ENCODE measurements at regions not wholly inside any gene's neighbourhood (a gene's known extent, or its start where the extent isn't known, plus 50 kb on each side); places are given as distances from the start of the nearest gene placed in this dataset.

DNA sequence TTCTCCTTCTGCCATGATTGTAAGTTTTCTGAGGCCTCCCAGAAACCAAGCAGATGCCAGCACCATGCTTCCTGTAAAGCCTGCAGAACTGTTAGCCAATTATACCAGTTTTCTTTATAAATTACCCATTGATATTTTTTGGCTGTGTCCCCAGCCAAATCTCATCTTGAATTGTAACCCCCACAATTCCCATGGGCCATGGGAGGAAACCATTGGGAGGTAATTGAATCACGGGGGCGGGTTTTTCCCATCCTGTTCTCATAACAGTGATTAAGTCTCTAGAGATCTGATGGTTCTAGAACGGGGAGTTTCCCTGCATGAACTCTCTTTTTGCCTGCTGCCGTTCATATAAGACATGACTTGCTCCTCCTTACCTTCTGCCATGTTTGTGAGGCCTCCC is 788.5 kb downstream of the C6orf118 start:
- Histone ChIP-seq H3K36me3 (ENCODE audit: low read length) (no peaks in the 10 kb centered on the region), H3K4me3 (ENCODE audit: insufficient read depth, low read length, poor library complexity, severe bottlenecking) (no peak overlapping the region), H3K9ac (ENCODE audit: low read length) (no peak overlapping the region), H3K4me2 (ENCODE audit: low read depth, low read length, poor library complexity, severe bottlenecking) (no peak overlapping the region), H3F3A (ENCODE audit: insufficient read depth) (no peaks in the 10 kb centered on the region), H3K79me2 (ENCODE audit: insufficient read depth, low read length) (no peaks in the 10 kb centered on the region), H4K20me1 (ENCODE audit: low read depth, low read length) (no peaks in the 10 kb centered on the region), H3K9me3 (ENCODE audit: insufficient read depth, low read length) (no peaks in the 10 kb centered on the region), H2AFZ (ENCODE audit: low read depth, low read length, severe bottlenecking) (no peak overlapping the region), H3K9me2 (replicated peaks; ENCODE audit: insufficient read depth, low read length) (no peaks in the 10 kb centered on the region), H3K27me3 (ENCODE audit: low read length) (no peaks in the 10 kb centered on the region), H3K27ac (ENCODE audit: low read depth, low read length) (no peak overlapping the region)
- no peak for TF ChIP-seq CTCF (IDR thresholded peaks at IDR 0.05; ENCODE audit: insufficient read depth, low read length, poor library complexity, severe bottlenecking)
- TF ChIP-seq EZH2phosphoT487 (conservative IDR thresholded peaks at IDR 0.05; ENCODE audit: low read length) = no peak

DNA sequence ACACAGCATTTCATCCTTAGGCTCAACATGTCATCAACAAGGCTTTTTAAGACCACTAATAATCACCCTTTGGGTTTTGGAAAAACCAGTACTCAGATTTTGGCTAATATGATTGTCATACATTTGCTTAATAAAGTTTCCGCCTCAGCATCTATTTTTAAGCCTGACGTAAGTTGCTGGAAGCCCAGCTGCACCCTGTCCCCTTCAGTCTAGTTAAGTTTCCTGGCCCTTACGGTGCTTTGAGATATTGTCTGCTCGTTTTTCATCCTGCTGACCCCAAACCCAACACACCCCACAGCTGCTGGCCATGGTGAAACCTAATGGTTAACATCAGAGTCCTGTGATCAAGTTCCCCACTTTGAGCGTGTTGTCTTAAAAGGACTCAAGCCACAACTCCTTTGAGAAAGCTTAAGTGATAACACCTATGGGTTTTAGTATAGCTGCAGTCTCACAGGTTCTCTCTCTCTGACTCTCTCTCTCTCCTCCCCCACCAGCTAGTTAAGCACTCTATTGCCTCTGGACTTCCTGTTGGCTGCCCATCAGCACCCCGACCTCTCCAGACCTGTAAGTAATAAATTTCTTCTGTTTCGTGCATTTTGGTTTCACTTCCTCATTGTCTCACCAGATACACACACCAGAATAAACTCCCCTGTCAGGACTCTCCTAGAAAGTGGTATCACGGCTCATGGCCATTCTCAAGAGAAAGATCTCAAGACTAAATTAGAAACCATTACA is 802.0 kb downstream of the C6orf118 start:
- no peaks in the 10 kb centered on the region for H4K20me1 ChIP-seq (ENCODE audit: low read depth, low read length)
- no peaks in the 10 kb centered on the region for H3K9me3 ChIP-seq (ENCODE audit: insufficient read depth, low read length)
- no peak overlapping the region for H3K9ac ChIP-seq (ENCODE audit: low read length)
- no peaks in the 10 kb centered on the region for H3F3A ChIP-seq (ENCODE audit: insufficient read depth)
- H3K4me3 ChIP-seq (ENCODE audit: insufficient read depth, low read length, poor library complexity, severe bottlenecking) = no peak overlapping the region
- TF ChIP-seq CTCF (IDR thresholded peaks at IDR 0.05; ENCODE audit: insufficient read depth, low read length, poor library complexity, severe bottlenecking) (no peak), EZH2phosphoT487 (conservative IDR thresholded peaks at IDR 0.05; ENCODE audit: low read length) (no peak)
- no peaks in the 10 kb centered on the region for H3K36me3 ChIP-seq (ENCODE audit: low read length)
- no peak overlapping the region for H3K27ac ChIP-seq (ENCODE audit: low read depth, low read length)
- H2AFZ ChIP-seq (ENCODE audit: low read depth, low read length, severe bottlenecking) = no peak overlapping the region
- no peaks in the 10 kb centered on the region for H3K79me2 ChIP-seq (ENCODE audit: insufficient read depth, low read length)
- no peaks in the 10 kb centered on the region for H3K27me3 ChIP-seq (ENCODE audit: low read length)
- H3K9me2 ChIP-seq (replicated peaks; ENCODE audit: insufficient read depth, low read length) = no peaks in the 10 kb centered on the region
- no peak overlapping the region for H3K4me2 ChIP-seq (ENCODE audit: low read depth, low read length, poor library complexity, severe bottlenecking)

DNA sequence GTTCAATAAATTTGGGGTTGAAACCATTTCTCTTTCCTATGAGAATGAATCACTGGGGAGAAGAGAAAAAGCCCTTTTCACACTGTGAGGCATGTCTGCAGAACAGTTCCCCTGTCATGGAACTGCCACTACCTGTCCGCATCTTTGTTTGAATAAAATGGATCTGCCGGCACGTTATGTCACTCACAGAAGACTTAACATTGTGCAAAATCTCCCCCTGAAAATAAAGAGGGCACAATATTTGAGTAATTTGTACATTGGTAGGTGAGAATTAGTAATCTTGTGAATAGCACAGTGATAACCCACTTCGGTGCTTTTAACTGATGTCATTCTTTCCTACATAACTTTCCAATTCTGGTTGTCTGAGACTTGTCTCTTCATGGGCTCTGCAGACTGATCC is 804.0 kb downstream of the C6orf118 start:
- no peak overlapping the region for H3K27ac ChIP-seq (ENCODE audit: low read depth, low read length)
- TF ChIP-seq EZH2phosphoT487 (conservative IDR thresholded peaks at IDR 0.05; ENCODE audit: low read length) = no peak
- no peak for TF ChIP-seq CTCF (IDR thresholded peaks at IDR 0.05; ENCODE audit: insufficient read depth, low read length, poor library complexity, severe bottlenecking)
- H3K4me3 ChIP-seq (ENCODE audit: insufficient read depth, low read length, poor library complexity, severe bottlenecking) = no peak overlapping the region
- H3K9me3 ChIP-seq (ENCODE audit: insufficient read depth, low read length) = no peaks in the 10 kb centered on the region
- no peaks in the 10 kb centered on the region for H3F3A ChIP-seq (ENCODE audit: insufficient read depth)
- no peak overlapping the region for H3K4me2 ChIP-seq (ENCODE audit: low read depth, low read length, poor library complexity, severe bottlenecking)
- H3K79me2 ChIP-seq (ENCODE audit: insufficient read depth, low read length) = no peaks in the 10 kb centered on the region
- H4K20me1 ChIP-seq (ENCODE audit: low read depth, low read length) = no peaks in the 10 kb centered on the region
- no peak overlapping the region for H3K9ac ChIP-seq (ENCODE audit: low read length)
- H2AFZ ChIP-seq (ENCODE audit: low read depth, low read length, severe bottlenecking) = no peak overlapping the region
- H3K36me3 ChIP-seq (ENCODE audit: low read length) = no peaks in the 10 kb centered on the region
- no peaks in the 10 kb centered on the region for H3K9me2 ChIP-seq (replicated peaks; ENCODE audit: insufficient read depth, low read length)
- no peaks in the 10 kb centered on the region for H3K27me3 ChIP-seq (ENCODE audit: low read length)
